CD4-positive, alpha-beta memory T cell (primary cell): ENCODE measurements at regions not wholly inside any gene's neighbourhood (a gene's known extent, or its start where the extent isn't known, plus 50 kb on each side); places are given as distances from the start of the nearest gene placed in this dataset.

ENCODE experiments used
- CTCF ChIA-PET: fragments of 350-600 bp; sonication (Branson Sonifier 250); formaldehyde crosslinking; loops from one replicate; lab custom pipeline; 2021; ENCODE audit warnings: inconsistent platforms; ENCODE audit not compliant: partially characterized antibody; lab: Charles Lee
- POLR2A ChIA-PET: fragments of 350-600 bp; sonication (Branson Sonifier 250); formaldehyde crosslinking; loops from one replicate; lab custom pipeline; 2021; ENCODE audit not compliant: partially characterized antibody; lab: Charles Lee
- DNase-seq, 5 donors: peaks; one replicate each; pipeline versions ENCODE4 v3.0.0 to v3.0.0-alpha.2; 2020 to 2022; ENCODE audit warnings: mixed read lengths in 1 of 5
- H3K27ac ChIP-seq: one replicate; pipeline ENCODE4 v1.7.0; 2013; ENCODE audit warnings: low read depth, low read length
- H3K27me3 ChIP-seq: 2 replicates; pipeline ENCODE4 v1.7.0; 2013; ENCODE audit warnings: mild to moderate bottlenecking, low read length, moderate library complexity; ENCODE audit not compliant: insufficient read depth
- H3K36me3 ChIP-seq: 2 replicates; pipeline ENCODE4 v1.7.0; 2013; ENCODE audit warnings: mild to moderate bottlenecking, low read length, moderate library complexity; ENCODE audit not compliant: insufficient read depth
- H3K4me1 ChIP-seq: 2 replicates; pipeline ENCODE4 v1.7.0; 2013; ENCODE audit warnings: mild to moderate bottlenecking, low read length, moderate library complexity; ENCODE audit not compliant: insufficient read depth
- H3K4me3 ChIP-seq, 2 donors: one replicate each; pipeline ENCODE4 v1.7.0; 2013; ENCODE audit warnings: low read length in 2 of 2, mild to moderate bottlenecking in 1 of 2
- H3K9me3 ChIP-seq, 2 donors: one replicate each; pipeline ENCODE4 v1.7.0; 2013; ENCODE audit warnings: low read length in 2 of 2, control low read depth in 1 of 2; ENCODE audit not compliant: control insufficient read depth in 1 of 2
- H3K27ac Mint-ChIP-seq, 7 donors: one replicate each; pipeline ENCODE4 v1.8.0; 2020 to 2021; ENCODE audit warnings: mixed read lengths in 7 of 7, mild to moderate bottlenecking in 6 of 7, inconsistent platforms in 3 of 7, moderate library complexity in 3 of 7
- H3K27me3 Mint-ChIP-seq, 2 donors: one replicate each; pipeline ENCODE4 v1.8.0; 2020 to 2021; ENCODE audit warnings: mixed read lengths in 2 of 2
- H3K36me3 Mint-ChIP-seq, 2 donors: one replicate each; pipeline ENCODE4 v1.8.0; 2020 to 2021; ENCODE audit warnings: mixed read lengths in 2 of 2, inconsistent platforms in 1 of 2, mild to moderate bottlenecking in 1 of 2
- H3K4me1 Mint-ChIP-seq, 4 donors: one replicate each; pipeline ENCODE4 v1.8.0; 2020 to 2021; ENCODE audit warnings: mixed read lengths in 4 of 4, mild to moderate bottlenecking in 1 of 4
- H3K4me3 Mint-ChIP-seq, 8 donors: one replicate each; pipeline ENCODE4 v1.8.0; 2020 to 2021; ENCODE audit warnings: mixed read lengths in 8 of 8, mild to moderate bottlenecking in 7 of 8, moderate library complexity in 6 of 8, inconsistent platforms in 3 of 8
- H3K9me3 Mint-ChIP-seq, 8 donors: one replicate each; pipeline ENCODE4 v1.8.0; 2020 to 2021; ENCODE audit warnings: mixed read lengths in 8 of 8, mild to moderate bottlenecking in 5 of 8, inconsistent platforms in 3 of 8, moderate library complexity in 1 of 8
- intact Hi-C: fragments of 100-400 bp; cut with micrococcal nuclease; formaldehyde crosslinking; loops from one replicate; pipeline ENCODE4 v1.15.1; 2023

GRCh38 chr5:10854506-10855277, 93.7 kb upstream of the DAP start:
- CTCF ChIA-PET, result interaction anchor here (0.7 kb wide), 1 partner anchor 12 kb away, joined by 3 read pairs; no protein-coding TSS in a partner anchor
- Mint-ChIP-seq H3K36me3 (no peaks in the 10 kb centered on the region), H3K27ac (no peak overlapping the region), H3K4me3 (no peak overlapping the region), H3K4me1 (peaks cover 0 to 4% (median 0%) of the 10 kb centered on the region in 4 donors), H3K9me3 (no peaks in the 10 kb centered on the region), H3K27me3 (peaks cover 6 to 12% of the 10 kb centered on the region in 2 donors)
- H3K27ac ChIP-seq, result no peak overlapping the region
- no peaks in the 10 kb centered on the region for H3K27me3 ChIP-seq
- no peaks in the 10 kb centered on the region for H3K9me3 ChIP-seq
- intact Hi-C loops, result no loop called here
- POLR2A ChIA-PET, result no interaction called here
- H3K4me3 ChIP-seq, result no peak overlapping the region
- H3K4me1 ChIP-seq, result no peaks in the 10 kb centered on the region
- DNase-seq, result no peak
- no peaks in the 10 kb centered on the region for H3K36me3 ChIP-seq

GRCh38 chr5:10853154-10853553, 92.1 kb upstream of the DAP start:
- ChIA-PET POLR2A (no interaction called here), CTCF (interaction anchor here (1.7 kb wide), 1 partner anchor 11 kb away, joined by 4 read pairs; no protein-coding TSS in a partner anchor)
- peaks cover 0 to 4% (median 0%) of the 10 kb centered on the region in 4 donors for H3K4me1 Mint-ChIP-seq
- H3K4me3 ChIP-seq, result no peak overlapping the region
- no peaks in the 10 kb centered on the region for H3K36me3 ChIP-seq
- no peaks in the 10 kb centered on the region for H3K4me1 ChIP-seq
- H3K27me3 ChIP-seq, result no peaks in the 10 kb centered on the region
- no peak overlapping the region for H3K27ac ChIP-seq
- DNase-seq, result no peak
- peaks cover 0 to 4% (median 2%) of the 10 kb centered on the region in 8 donors for H3K9me3 Mint-ChIP-seq
- H3K36me3 Mint-ChIP-seq, result no peaks in the 10 kb centered on the region
- intact Hi-C loops, result no loop called here
- no peaks in the 10 kb centered on the region for H3K9me3 ChIP-seq
- no peak overlapping the region for H3K4me3 Mint-ChIP-seq
- peaks cover 6 to 7% of the 10 kb centered on the region in 2 donors for H3K27me3 Mint-ChIP-seq
- no peak overlapping the region for H3K27ac Mint-ChIP-seq

- Mint-ChIP-seq H3K4me1 (no peaks in the 10 kb centered on the region), H3K9me3 (peaks cover 0 to 11% (median 5%) of the 10 kb centered on the region in 8 donors), H3K27ac (no peak overlapping the region), H3K36me3 (no peaks in the 10 kb centered on the region), H3K4me3 (no peak overlapping the region), H3K27me3 (peaks cover 5% of the 10 kb centered on the region in 2 donors)
- H3K9me3 ChIP-seq, result no peaks in the 10 kb centered on the region
- H3K4me1 ChIP-seq, result no peaks in the 10 kb centered on the region
- ChIA-PET CTCF (no interaction called here), POLR2A (no interaction called here)
- no peak overlapping the region for H3K27ac ChIP-seq
- intact Hi-C loops, result no loop called here
- no peaks in the 10 kb centered on the region for H3K36me3 ChIP-seq
- DNase-seq, result no peak
- no peaks in the 10 kb centered on the region for H3K27me3 ChIP-seq
- H3K4me3 ChIP-seq, result no peak overlapping the region
Measured at GRCh38 chr5:10849278-10849677, 88.2 kb upstream of the DAP start.

DNA sequence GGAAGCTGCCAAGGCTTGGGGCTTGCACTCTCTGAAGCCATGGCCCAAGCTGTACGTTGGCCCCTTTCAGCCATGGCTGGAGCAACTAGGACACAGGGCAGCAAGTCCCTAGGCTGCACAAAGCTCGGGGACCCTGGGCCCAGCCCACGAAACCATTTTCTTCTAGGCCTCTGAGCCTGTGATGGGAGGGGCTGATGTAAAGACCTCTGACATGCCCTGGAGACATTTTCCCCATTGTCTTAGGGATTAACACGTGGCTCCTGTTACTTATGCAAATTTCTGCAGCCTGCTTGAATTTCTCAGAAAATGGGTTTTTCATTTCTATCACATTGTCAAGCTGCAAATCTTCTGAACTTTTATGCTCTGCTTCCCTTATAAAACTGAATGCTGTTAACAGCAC, 83.0 kb upstream of the DAP start:
- POLR2A ChIA-PET, result no interaction called here
- Mint-ChIP-seq H3K36me3 (no peaks in the 10 kb centered on the region), H3K27me3 (peaks cover 8 to 14% of the 10 kb centered on the region in 2 donors), H3K9me3 (peaks cover 0 to 19% (median 10%) of the 10 kb centered on the region in 8 donors), H3K27ac (no peak overlapping the region), H3K4me3 (no peak overlapping the region), H3K4me1 (no peaks in the 10 kb centered on the region)
- Histone ChIP-seq H3K4me1 (no peaks in the 10 kb centered on the region), H3K36me3 (no peaks in the 10 kb centered on the region), H3K9me3 (no peaks in the 10 kb centered on the region), H3K27ac (no peak overlapping the region), H3K4me3 (no peak overlapping the region), H3K27me3 (no peaks in the 10 kb centered on the region)
- no peak for DNase-seq
- CTCF ChIA-PET, result no interaction called here
- intact Hi-C loops, result no loop called here

DNA sequence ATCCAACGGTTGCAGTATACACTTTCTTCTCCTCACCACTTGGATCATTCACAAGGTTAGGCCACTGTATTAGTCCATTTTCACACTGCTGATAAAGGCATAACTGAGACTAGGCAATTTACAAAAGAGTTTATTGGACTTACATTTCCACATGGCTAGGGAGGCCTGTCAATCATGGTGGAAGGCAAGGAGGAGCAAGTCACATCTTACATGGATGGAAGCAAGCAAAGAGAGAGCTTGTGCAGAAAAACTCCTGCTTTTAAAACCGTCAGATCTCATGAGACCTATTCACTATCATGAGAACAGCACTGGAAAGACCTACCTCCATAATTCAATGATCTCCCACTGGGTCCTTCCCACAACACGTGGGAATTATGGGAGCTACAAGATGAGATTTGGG, 81.8 kb upstream of the DAP start:
- DNase-seq, result no peak
- intact Hi-C loops, result no loop called here
- H3K36me3 ChIP-seq, result no peaks in the 10 kb centered on the region
- H3K4me3 ChIP-seq, result no peak overlapping the region
- peaks cover 8 to 23% of the 10 kb centered on the region in 2 donors for H3K27me3 Mint-ChIP-seq
- no peaks in the 10 kb centered on the region for H3K4me1 ChIP-seq
- H3K9me3 Mint-ChIP-seq, result peaks cover 0 to 17% (median 7%) of the 10 kb centered on the region in 8 donors
- no peak overlapping the region for H3K4me3 Mint-ChIP-seq
- ChIA-PET POLR2A (no interaction called here), CTCF (no interaction called here)
- H3K9me3 ChIP-seq, result no peaks in the 10 kb centered on the region
- no peak overlapping the region for H3K27ac Mint-ChIP-seq
- no peaks in the 10 kb centered on the region for H3K36me3 Mint-ChIP-seq
- H3K27me3 ChIP-seq, result no peaks in the 10 kb centered on the region
- H3K4me1 Mint-ChIP-seq, result no peaks in the 10 kb centered on the region
- H3K27ac ChIP-seq, result no peak overlapping the region

DNA sequence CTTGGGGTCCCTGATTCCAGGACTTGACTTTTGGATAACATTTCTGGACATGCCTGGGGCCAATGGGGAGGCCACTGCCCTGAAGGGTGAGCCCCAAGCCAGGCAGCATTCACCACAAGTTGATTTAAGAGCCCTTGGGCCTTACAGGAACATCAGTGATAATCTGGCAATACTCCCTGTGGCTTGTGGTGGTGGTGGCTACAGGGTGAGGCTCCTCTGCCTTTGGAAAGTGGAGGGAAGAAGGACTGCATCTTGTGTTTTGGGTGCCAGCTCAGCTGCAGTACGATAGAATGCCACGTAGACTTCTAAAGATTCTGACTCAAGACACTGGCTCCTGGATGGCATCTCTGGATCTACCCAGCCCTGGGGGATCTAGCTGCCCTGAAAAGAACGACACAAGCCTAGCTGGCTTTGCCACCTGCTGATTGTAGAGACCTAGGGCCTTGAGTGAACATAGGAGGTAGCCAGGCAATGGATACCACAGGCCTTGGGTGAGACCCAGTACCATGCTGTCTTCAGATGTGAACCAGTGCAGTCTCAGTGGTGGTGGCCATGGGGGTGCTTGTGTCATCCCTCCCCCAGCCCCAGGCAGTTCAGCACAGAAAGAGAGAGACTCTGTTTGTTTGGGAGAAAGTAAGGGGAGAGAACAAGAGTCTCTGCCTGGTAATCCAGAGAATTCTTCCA, 79.0 kb upstream of the DAP start:
- CTCF ChIA-PET, result no interaction called here
- H3K27me3 ChIP-seq, result no peaks in the 10 kb centered on the region

GRCh38 chr5:10839118-10839517, 78.1 kb upstream of the DAP start:
- Histone ChIP-seq H3K9me3 (no peaks in the 10 kb centered on the region), H3K27ac (no peak overlapping the region), H3K4me1 (no peaks in the 10 kb centered on the region), H3K36me3 (no peaks in the 10 kb centered on the region), H3K4me3 (no peak overlapping the region), H3K27me3 (no peaks in the 10 kb centered on the region)
- no peaks in the 10 kb centered on the region for H3K4me1 Mint-ChIP-seq
- H3K27ac Mint-ChIP-seq, result no peak overlapping the region
- ChIA-PET POLR2A (no interaction called here), CTCF (no interaction called here)
- no peaks in the 10 kb centered on the region for H3K36me3 Mint-ChIP-seq
- intact Hi-C loops, result no loop called here
- no peak for DNase-seq
- H3K9me3 Mint-ChIP-seq, result peaks cover 0 to 13% (median 3%) of the 10 kb centered on the region in 8 donors
- H3K27me3 Mint-ChIP-seq, result peaks cover 5 to 20% of the 10 kb centered on the region in 2 donors
- H3K4me3 Mint-ChIP-seq, result no peak overlapping the region

More for the DNA sequence above, 79.0 kb upstream of the DAP start:
- H3K4me1 ChIP-seq, result no peaks in the 10 kb centered on the region
- no peak overlapping the region for H3K4me3 ChIP-seq
- Mint-ChIP-seq H3K27ac (no peak overlapping the region), H3K4me1 (no peaks in the 10 kb centered on the region), H3K9me3 (peaks cover 0 to 17% (median 7%) of the 10 kb centered on the region in 8 donors), H3K4me3 (no peak overlapping the region), H3K27me3 (peaks cover 8 to 24% of the 10 kb centered on the region in 2 donors), H3K36me3 (no peaks in the 10 kb centered on the region)
- no peak overlapping the region for H3K27ac ChIP-seq
- no peak for DNase-seq
- no peaks in the 10 kb centered on the region for H3K36me3 ChIP-seq
- POLR2A ChIA-PET, result no interaction called here
- no peaks in the 10 kb centered on the region for H3K9me3 ChIP-seq
- intact Hi-C loops, result no loop called here
